Heart right ventricle (tissue), 16 donors: ENCODE measurements at regions not wholly inside any gene's neighbourhood (a gene's known extent, or its start where the extent isn't known, plus 50 kb on each side); places are given as distances from the start of the nearest gene placed in this dataset.

Experiments
- ATAC-seq, 8 donors: fragments of 200-7000 bp; cut with Tn5 transposase; one replicate each; pipeline ENCODE4 v1.9.1; 2020; ENCODE audit warnings: mild to moderate bottlenecking in 8 of 8, moderate library complexity in 8 of 8, moderate number of reproducible peaks in 1 of 8
- DNase-seq, 2 donors: peaks; one replicate each; pipeline ENCODE4 v3.0.0-alpha.2; 2020
- H3K27ac ChIP-seq, 10 donors: fragments of 200-600 bp; sonication (generic) in 2 of 10; one replicate each; pipeline versions ENCODE4 v1.5.0 to v1.8.0; 2020 to 2022; ENCODE audit warnings: mild to moderate bottlenecking in 3 of 10
- H3K27me3 ChIP-seq, 7 donors: fragments of 200-600 bp; one replicate each; pipeline ENCODE4 v1.8.0; 2021 to 2022; ENCODE audit warnings: mild to moderate bottlenecking in 2 of 7
- H3K36me3 ChIP-seq, 9 donors: fragments of 200-600 bp; sonication (generic) in 1 of 9; one replicate each; pipeline versions ENCODE4 v1.5.0 to v1.8.0; 2020 to 2022; ENCODE audit warnings: mild to moderate bottlenecking in 2 of 9
- H3K4me1 ChIP-seq, 9 donors: fragments of 200-600 bp; sonication (generic) in 1 of 9; one replicate each; pipeline versions ENCODE4 v1.5.0 to v1.8.0; 2020 to 2022; ENCODE audit warnings: mild to moderate bottlenecking in 4 of 9
- H3K4me3 ChIP-seq, 10 donors: fragments of 200-600 bp; sonication (generic) in 2 of 10; one replicate each; pipeline versions ENCODE4 v1.5.0 to v1.8.0; 2020 to 2022; ENCODE audit warnings: mild to moderate bottlenecking in 7 of 10, moderate library complexity in 2 of 10
- H3K9me3 ChIP-seq, 11 donors: fragments of 200-600 bp in 10 of 11; sonication (generic) in 2 of 11; one replicate each; pipeline versions ENCODE4 v1.5.0 to v1.8.0; 2013 to 2022; ENCODE audit warnings: mild to moderate bottlenecking in 2 of 11, control low read depth in 1 of 11, moderate library complexity in 1 of 11
- WGBS, 2 donors: extraction: QIAGEN DNeasy Blood & Tissue Kit; methylation state at CpG; one replicate each; pipeline ENCODE4 v1.1.7; 2013; ENCODE audit warnings: inconsistent platforms in 1 of 2; 5-methylcytosine and 5-hydroxymethylcytosine counted together
- intact Hi-C, 10 donors: fragments of 100-400 bp; cut with DNase I; formaldehyde crosslinking; loops; one replicate each; pipeline versions ENCODE4 v1.11.1 to v1.14.2; 2022
- TF ChIP-seq, protein P1 (sequence below), 9 donors: fragments of 200-600 bp; sonication (generic) in 2 of 9; IDR thresholded peaks; one replicate each; pipeline versions ENCODE4 v1.5.0 to v1.8.0; 2021 to 2022; ENCODE audit warnings: antibody characterized with exemption in 9 of 9, mild to moderate bottlenecking in 5 of 9, moderate library complexity in 1 of 9
- donor health status: Arrhythmogenic right ventricular cardiomyopathy.
- donor health status: ischemic (EF 13 %, LVEDD 7.1; RV severe dilation, severe dysfunction).
- donor health status: healthy with polysubstance abuse.
- donor health status: DM: no; HTN: yes; CAD: no.
- donor health status: DM: no; HTN: no; CAD: no.
- donor health status: ischemic (EF 25% LVEDD 6.9; RV normal size, moderate dysfunction).
- donor health status: ischemic (EF 25% LVEDD 5.7; RV mildly dilated, moderate dysfunction).
- donor health status: healthy.
- donor health status: DM: yes; HTN: yes; CAD: no.
- donor health status: Ischemic cardiomyopathy.
- donor health status: ischemic (EF 35%, LVEDD 5.7; RV mildly dilated, moderate dysfunction).
- donor health status: nonischemic (EF 11% LVEDD 7.7; RV severe dilation, severe dysfunction).
- donor health status: DM: yes; HTN: yes; CAD: no.
- donor health status: PGD.
- donor health status: ischemic (EF 29% LVEDD 5.4; RV normal size, mild dysfunction).
- donor health status: nonischemic (EF 23%, LVEDD 6.1; RV moderate dilation, normal function).

DNA sequence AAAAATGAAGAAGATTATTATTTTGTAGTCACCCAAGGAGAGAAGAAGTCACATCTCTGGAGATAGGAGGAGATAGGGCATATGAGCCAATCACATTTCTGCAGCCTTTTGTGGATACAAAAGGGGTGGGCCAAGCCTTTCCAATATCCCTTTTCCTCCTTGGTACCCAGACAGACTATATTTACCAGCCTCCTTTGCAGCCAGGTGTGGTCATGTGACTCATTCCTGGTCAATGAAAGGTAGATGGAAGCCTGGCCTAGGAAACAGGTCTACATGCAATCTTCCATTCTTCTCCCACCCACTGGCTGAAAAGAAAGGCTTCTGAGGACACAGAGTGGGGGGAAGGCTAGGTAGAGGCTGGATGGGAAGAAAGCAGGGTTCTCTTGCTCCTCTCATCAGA is 58.1 kb upstream of the ERG start:
- Histone ChIP-seq H3K27ac (no peak overlapping the region), H3K27me3 (peaks cover 0 to 11% (median 0%) of the 10 kb centered on the region in 7 donors), H3K9me3 (no peaks in the 10 kb centered on the region), H3K4me3 (no peak overlapping the region), H3K4me1 (no peaks in the 10 kb centered on the region), H3K36me3 (no peaks in the 10 kb centered on the region)
- no peak for ATAC-seq
- TF ChIP-seq, protein P1, sequence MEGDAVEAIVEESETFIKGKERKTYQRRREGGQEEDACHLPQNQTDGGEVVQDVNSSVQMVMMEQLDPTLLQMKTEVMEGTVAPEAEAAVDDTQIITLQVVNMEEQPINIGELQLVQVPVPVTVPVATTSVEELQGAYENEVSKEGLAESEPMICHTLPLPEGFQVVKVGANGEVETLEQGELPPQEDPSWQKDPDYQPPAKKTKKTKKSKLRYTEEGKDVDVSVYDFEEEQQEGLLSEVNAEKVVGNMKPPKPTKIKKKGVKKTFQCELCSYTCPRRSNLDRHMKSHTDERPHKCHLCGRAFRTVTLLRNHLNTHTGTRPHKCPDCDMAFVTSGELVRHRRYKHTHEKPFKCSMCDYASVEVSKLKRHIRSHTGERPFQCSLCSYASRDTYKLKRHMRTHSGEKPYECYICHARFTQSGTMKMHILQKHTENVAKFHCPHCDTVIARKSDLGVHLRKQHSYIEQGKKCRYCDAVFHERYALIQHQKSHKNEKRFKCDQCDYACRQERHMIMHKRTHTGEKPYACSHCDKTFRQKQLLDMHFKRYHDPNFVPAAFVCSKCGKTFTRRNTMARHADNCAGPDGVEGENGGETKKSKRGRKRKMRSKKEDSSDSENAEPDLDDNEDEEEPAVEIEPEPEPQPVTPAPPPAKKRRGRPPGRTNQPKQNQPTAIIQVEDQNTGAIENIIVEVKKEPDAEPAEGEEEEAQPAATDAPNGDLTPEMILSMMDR (IDR thresholded peaks at IDR 0.05): no peak
- no peak for DNase-seq
- intact Hi-C loops: no loop called here

DNA sequence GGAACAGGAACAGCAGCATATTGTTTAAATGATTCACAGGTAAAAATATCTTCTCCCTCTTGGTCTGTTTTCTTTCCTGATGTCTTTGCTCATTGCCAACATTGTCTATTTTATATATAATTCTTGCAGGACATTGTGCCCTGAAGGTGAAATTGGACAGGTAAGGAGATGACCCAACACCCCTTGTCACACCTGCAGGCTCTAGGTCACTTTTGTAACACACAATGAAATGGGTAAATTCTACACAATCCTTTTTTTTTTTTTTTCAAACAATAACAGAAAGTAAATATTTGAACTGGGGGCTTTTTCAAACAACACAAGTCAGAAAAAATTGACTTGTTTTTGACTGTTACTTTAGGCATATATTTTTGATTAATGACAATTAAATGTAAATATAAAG is 62.9 kb upstream of the ERG start:
- TF ChIP-seq, protein P1 (IDR thresholded peaks at IDR 0.05): no peak
- H3K9me3 ChIP-seq: no peaks in the 10 kb centered on the region
- H3K27me3 ChIP-seq: peaks cover 0 to 14% (median 3%) of the 10 kb centered on the region in 7 donors
- no peaks in the 10 kb centered on the region for H3K4me1 ChIP-seq
- intact Hi-C loops: no loop called here
- H3K36me3 ChIP-seq: no peaks in the 10 kb centered on the region
- no peak for DNase-seq
- H3K27ac ChIP-seq: no peak overlapping the region
- ATAC-seq: no peak
- no peak overlapping the region for H3K4me3 ChIP-seq

DNA sequence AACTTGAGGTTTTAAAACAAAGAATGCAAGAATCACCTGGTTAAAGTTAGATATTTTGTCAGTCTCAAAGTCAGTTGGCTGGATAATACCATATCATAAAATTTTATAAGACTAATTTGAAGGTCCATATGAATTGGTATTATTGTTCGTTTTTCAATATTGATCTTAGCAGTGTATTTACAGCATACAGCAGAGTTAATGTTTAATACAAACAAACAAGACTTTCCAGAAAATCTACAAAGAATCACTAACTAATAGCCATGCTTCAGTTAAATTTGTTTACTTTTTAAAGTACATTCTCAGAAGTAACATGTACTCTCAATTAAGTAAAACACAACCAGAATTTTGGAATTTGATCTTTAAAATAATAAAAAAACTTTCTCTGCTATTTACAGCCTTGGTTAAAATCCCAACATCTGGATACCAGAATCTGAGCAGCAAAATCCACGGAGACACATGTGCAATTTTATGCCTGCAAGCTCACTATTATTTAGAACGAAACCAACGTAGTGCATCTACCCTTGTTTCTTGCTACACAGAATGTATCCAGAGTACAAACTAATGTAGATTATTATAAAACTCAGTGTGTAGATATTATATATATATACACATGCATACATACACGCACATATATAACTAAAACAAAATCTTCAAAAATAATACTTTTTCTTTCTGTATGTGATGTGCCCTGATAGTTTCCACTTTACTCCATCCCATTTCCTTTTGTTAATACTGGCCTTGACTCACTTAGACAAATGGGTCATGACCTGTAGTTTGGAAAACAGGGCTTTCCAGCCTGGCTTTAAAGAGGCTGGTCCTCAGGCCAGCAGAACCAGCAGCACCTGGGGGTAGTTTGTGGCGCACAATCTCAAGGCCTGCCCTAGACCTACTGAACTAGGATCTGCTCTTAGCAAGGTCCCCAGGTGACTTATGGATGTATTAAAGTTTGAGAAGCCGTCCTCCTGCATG is 63.6 kb upstream of the ERG start:
- DNase-seq: no peak
- H3K27ac ChIP-seq: no peak overlapping the region
- H3K36me3 ChIP-seq: no peaks in the 10 kb centered on the region
- ATAC-seq: no peak
- H3K4me3 ChIP-seq: no peak overlapping the region
- H3K27me3 ChIP-seq: peaks cover 0 to 20% (median 8%) of the 10 kb centered on the region in 7 donors
- 93 to 94% methylated on average over 7 of the region's 7 CpGs for WGBS, 2 donors
- H3K4me1 ChIP-seq: no peaks in the 10 kb centered on the region
- H3K9me3 ChIP-seq: no peaks in the 10 kb centered on the region
- TF ChIP-seq, protein P1 (IDR thresholded peaks at IDR 0.05): no peak
- intact Hi-C loops: no loop called here

DNA sequence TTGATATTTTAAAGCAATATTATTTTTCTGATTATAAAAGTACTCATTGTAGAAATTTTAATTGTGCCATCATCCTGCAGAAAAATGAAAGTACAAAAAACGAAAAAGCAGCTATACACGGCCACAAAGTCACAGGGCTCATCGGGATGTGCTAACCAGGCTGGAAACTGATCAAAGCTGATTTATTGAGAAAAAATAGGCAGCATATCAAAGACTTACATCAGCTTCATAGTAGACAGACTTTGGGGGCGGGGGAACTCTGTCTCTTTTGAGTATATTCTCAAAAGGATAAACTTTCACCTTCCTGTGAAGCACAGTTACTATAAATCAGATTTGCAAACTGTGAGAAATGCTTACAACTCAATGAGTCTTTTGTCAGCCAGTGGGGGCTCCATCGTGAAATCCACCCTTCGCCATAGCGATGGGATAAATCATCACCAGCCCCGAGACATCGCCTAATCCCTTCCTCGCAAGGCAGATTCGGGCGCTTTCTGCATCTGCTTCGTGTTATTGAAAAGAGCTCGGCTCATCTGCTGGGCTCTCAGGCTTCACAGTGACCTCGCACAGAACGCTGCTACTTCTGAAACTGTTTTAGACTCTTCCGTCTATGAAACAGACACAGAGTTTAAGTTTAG is 69.2 kb upstream of the ERG start:
- Histone ChIP-seq H3K9me3 (no peaks in the 10 kb centered on the region), H3K36me3 (no peaks in the 10 kb centered on the region), H3K4me1 (no peaks in the 10 kb centered on the region), H3K27ac (no peak overlapping the region), H3K27me3 (peaks cover 0 to 38% (median 27%) of the 10 kb centered on the region in 7 donors), H3K4me3 (peak overlapping the region in 4 of 10 donors; percentile 7 to 32 (median 22))
- intact Hi-C loops: no loop called here
- TF ChIP-seq, protein P1 (IDR thresholded peaks at IDR 0.05): no peak
- DNase-seq (no peak), ATAC-seq (no peak)
- WGBS, 2 donors: 52% methylated on average over 17 of the region's 17 CpGs
